Activated B cell treated with CpG ODN at 0.5 μM for 24 hours (primary cell): ENCODE measurements at regions not wholly inside any gene's neighbourhood (a gene's known extent, or its start where the extent isn't known, plus 50 kb on each side); places are given as distances from the start of the nearest gene placed in this dataset.
"Not testable (repeated sequence)": the region's sequence is repeated elsewhere in the genome, so short reads cannot be mapped to it uniquely, and the experiment has no call there.

Source experiments
- ATAC-seq: fragments of 200-7000 bp; cut with Tn5 transposase; one replicate; pipeline ENCODE4 v1.10.0; 2021; ENCODE audit warnings: low read depth, mild to moderate bottlenecking, moderate library complexity
- CTCF ChIA-PET: fragments of 350-600 bp; sonication (Branson Sonifier 250); formaldehyde crosslinking; loops from one replicate; lab custom pipeline; 2021; ENCODE audit warnings: antibody characterized with exemption; lab: Charles Lee
- POLR2A ChIA-PET: fragments of 350-600 bp; sonication (Branson Sonifier 250); formaldehyde crosslinking; loops from one replicate; lab custom pipeline; 2021; ENCODE audit warnings: antibody characterized with exemption; lab: Charles Lee
- DNase-seq: peaks from one replicate; pipeline ENCODE4 v3.0.0; 2022
- H3K27ac Mint-ChIP-seq: one replicate; pipeline ENCODE4 v1.8.0; 2020; ENCODE audit warnings: mixed read lengths
- H3K27me3 Mint-ChIP-seq: one replicate; pipeline ENCODE4 v1.8.0; 2021; ENCODE audit warnings: mixed read lengths
- H3K36me3 Mint-ChIP-seq: one replicate; pipeline ENCODE4 v1.8.0; 2021; ENCODE audit warnings: low read depth, mixed read lengths
- H3K4me1 Mint-ChIP-seq: one replicate; pipeline ENCODE4 v1.8.0; 2021; ENCODE audit warnings: mixed read lengths
- H3K4me3 Mint-ChIP-seq: one replicate; pipeline ENCODE4 v1.8.0; 2020; ENCODE audit warnings: mild to moderate bottlenecking, mixed read lengths
- H3K9me3 Mint-ChIP-seq: one replicate; pipeline ENCODE4 v1.8.0; 2020; ENCODE audit warnings: mixed read lengths
- intact Hi-C: fragments of 100-400 bp; cut with micrococcal nuclease; formaldehyde crosslinking; loops from one replicate; pipeline ENCODE4 v1.15.1; 2024
- TF ChIP-seq, protein P1 (sequence below): fragments of 200-600 bp; IDR thresholded peaks from one replicate; pipeline ENCODE4 v1.8.0; 2022; ENCODE audit warnings: antibody characterized with exemption, mild to moderate bottlenecking

DNA sequence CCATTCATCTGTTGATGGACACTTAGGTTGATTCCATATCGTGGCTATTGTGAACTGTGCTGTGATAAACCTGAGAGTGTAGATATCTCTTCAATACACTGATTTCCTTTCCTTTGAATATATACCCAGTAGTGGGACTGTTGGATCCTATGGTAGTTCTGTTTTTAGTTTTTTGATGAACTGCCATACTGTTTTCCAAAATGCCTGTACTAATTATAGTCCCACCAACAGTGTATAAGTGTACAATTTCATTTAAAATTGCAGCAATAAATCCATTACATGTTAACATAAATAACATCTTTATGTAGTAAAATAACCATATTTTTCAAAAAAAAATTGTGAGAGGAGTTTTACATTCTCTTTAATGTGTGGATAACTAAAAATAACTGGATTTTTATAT lies 65.0 kb upstream of the SYT9 start:
- TF ChIP-seq, protein P1, sequence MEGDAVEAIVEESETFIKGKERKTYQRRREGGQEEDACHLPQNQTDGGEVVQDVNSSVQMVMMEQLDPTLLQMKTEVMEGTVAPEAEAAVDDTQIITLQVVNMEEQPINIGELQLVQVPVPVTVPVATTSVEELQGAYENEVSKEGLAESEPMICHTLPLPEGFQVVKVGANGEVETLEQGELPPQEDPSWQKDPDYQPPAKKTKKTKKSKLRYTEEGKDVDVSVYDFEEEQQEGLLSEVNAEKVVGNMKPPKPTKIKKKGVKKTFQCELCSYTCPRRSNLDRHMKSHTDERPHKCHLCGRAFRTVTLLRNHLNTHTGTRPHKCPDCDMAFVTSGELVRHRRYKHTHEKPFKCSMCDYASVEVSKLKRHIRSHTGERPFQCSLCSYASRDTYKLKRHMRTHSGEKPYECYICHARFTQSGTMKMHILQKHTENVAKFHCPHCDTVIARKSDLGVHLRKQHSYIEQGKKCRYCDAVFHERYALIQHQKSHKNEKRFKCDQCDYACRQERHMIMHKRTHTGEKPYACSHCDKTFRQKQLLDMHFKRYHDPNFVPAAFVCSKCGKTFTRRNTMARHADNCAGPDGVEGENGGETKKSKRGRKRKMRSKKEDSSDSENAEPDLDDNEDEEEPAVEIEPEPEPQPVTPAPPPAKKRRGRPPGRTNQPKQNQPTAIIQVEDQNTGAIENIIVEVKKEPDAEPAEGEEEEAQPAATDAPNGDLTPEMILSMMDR = no peak
- Mint-ChIP-seq H3K4me1 (no peaks in the 10 kb centered on the region), H3K27ac (no peak overlapping the region), H3K4me3 (no peak overlapping the region), H3K27me3 (peaks cover 6% of the 10 kb centered on the region), H3K9me3 (peaks cover 13% of the 10 kb centered on the region), H3K36me3 (no peaks in the 10 kb centered on the region)
- POLR2A ChIA-PET = no interaction called here
- intact Hi-C loops = no loop called here
- no peak for DNase-seq
- CTCF ChIA-PET = no interaction called here
- ATAC-seq = no peak

DNA sequence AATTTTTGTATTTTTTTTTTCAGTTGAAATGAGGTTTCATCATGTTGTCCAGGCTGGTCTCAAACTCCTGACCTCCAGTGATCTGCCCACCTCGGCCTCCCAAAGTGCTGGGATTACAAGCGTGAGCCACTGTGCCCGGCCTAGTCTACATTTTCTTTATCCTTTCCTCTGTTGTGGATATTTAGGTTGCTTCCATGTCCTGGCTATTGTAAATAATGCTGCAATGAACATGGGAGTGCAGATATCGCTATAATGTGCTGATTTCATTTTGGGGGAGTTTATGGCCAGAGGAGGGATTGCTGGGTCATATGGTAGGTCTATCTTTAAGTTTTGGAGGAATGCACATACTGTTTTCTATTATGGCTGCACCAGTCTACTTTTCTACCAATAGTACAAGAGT lies 58.9 kb upstream of the SYT9 start:
- H3K4me1 Mint-ChIP-seq, ATAC-seq, H3K27me3 Mint-ChIP-seq, H3K9me3 Mint-ChIP-seq, H3K36me3 Mint-ChIP-seq, DNase-seq, intact Hi-C loops, H3K27ac Mint-ChIP-seq, CTCF ChIA-PET, H3K4me3 Mint-ChIP-seq, POLR2A ChIA-PET: not testable (repeated sequence)

DNA sequence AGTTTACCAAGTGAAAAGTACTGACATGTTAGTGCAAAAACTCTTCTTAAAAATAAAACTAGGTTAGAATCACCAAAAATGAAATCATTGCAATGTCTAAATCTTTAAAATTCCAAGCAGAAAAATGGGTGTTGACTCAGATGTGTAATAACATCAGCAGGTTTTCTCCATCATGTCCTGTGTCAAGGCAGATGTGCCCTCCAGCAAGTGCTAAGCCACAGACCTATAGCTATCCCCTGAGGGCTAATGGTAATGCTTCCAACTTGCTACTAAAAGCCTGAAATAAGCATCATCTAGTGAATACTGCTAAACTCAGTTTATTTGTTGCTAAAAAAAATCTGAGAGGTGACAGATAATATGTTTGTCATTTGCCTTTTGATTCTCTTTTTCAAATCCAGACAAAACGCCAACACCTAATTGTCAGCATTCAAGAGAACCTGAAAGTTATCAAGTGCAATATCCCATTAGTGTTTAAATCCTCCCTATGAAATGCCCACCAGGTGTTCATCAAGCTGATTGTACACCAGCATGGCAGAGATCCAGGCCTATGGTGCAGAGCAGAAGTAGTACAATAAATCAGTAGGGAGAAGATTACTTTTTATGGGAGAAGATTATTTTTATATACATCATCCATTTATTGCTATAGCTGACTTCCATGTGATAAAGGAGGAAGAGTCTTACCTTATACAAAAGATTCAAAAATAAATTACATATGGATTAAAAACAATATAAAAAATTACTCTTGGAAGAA lies 55.1 kb upstream of the SYT9 start:
- CTCF ChIA-PET = no interaction called here
- H3K36me3 Mint-ChIP-seq = no peaks in the 10 kb centered on the region
- intact Hi-C loops = no loop called here
- H3K27me3 Mint-ChIP-seq = no peaks in the 10 kb centered on the region
- DNase-seq (no peak), ATAC-seq (no peak)
- TF ChIP-seq, protein P1 = no peak
- POLR2A ChIA-PET = interaction anchor here (0.7 kb wide), 1 partner anchor 12 kb away, joined by 3 read pairs; no protein-coding TSS in a partner anchor
- H3K27ac Mint-ChIP-seq = no peak overlapping the region
- no peaks in the 10 kb centered on the region for H3K9me3 Mint-ChIP-seq
- H3K4me1 Mint-ChIP-seq = no peaks in the 10 kb centered on the region
- no peak overlapping the region for H3K4me3 Mint-ChIP-seq

DNA sequence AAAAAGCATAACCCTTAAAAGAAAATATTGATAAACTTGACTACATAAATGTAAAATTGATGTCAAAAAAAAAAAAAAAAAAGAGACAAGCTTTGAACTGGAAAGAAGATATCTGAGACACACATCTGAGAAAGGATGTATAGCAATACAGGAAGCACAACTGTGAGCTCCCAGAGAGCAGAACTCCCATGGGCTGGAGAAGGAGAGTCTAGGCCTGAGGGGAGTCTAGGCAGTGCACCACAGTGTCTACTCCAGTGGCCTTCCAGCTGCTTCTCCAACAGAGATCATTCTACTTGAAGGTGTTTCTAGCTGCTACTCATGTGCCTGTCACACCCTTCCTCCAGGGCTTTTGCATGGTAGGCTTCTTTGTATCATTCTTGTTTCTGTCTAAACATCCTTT lies 54.2 kb upstream of the SYT9 start:
- ATAC-seq (no peak), DNase-seq (no peak)
- H3K4me3 Mint-ChIP-seq = no peak overlapping the region
- H3K9me3 Mint-ChIP-seq = peaks cover 1% of the 10 kb centered on the region
- H3K27ac Mint-ChIP-seq = no peak overlapping the region
- TF ChIP-seq, protein P1 = no peak
- H3K4me1 Mint-ChIP-seq = no peaks in the 10 kb centered on the region
- ChIA-PET POLR2A (interaction anchor here (0.7 kb wide), 1 partner anchor 11 kb away, joined by 3 read pairs; no protein-coding TSS in a partner anchor), CTCF (no interaction called here)
- intact Hi-C loops = no loop called here
- no peaks in the 10 kb centered on the region for H3K27me3 Mint-ChIP-seq
- H3K36me3 Mint-ChIP-seq = no peaks in the 10 kb centered on the region
